GM18867 (cell line): ENCODE measurements at regions not wholly inside any gene's neighbourhood (a gene's known extent, or its start where the extent isn't known, plus 50 kb on each side); places are given as distances from the start of the nearest gene placed in this dataset.
"Not testable (repeated sequence)": the region's sequence is repeated elsewhere in the genome, so short reads cannot be mapped to it uniquely, and the experiment has no call there.

Source experiments
- ATAC-seq: cut with Tn5 transposase; IDR thresholded peaks from one replicate; pipeline ENCODE4 v1.9.1; 2021; ENCODE audit warnings: mild to moderate bottlenecking, moderate library complexity; ENCODE audit not compliant: unreplicated experiment

GRCh38 chr4:153877898-153878297, 89.0 kb upstream of the SFRP2 start:
- ATAC-seq = no peak

GRCh38 chr4:153873741-153874140, 84.9 kb upstream of the SFRP2 start:
- ATAC-seq = no peak

- not testable (repeated sequence) for ATAC-seq
These were observed 77.9 kb upstream of the SFRP2 start for GRCh38 chr4:153866766-153867165.

- no peak for ATAC-seq
These were observed 63.6 kb upstream of the SFRP2 start for GRCh38 chr4:153852501-153852900.

- ATAC-seq = no peak
These were observed 61.8 kb upstream of the SFRP2 start for GRCh38 chr4:153850533-153851280.

GRCh38 chr4:153844144-153844543, 55.3 kb upstream of the SFRP2 start:
- ATAC-seq = no peak
